NT2/D1 (cell line): ENCODE measurements at regions not wholly inside any gene's neighbourhood (a gene's known extent, or its start where the extent isn't known, plus 50 kb on each side); places are given as distances from the start of the nearest gene placed in this dataset.

Experiments
- SUZ12 ChIP-seq: IDR thresholded peaks from 2 replicates; pipeline ENCODE4 v1.6.1; 2011; ENCODE audit not compliant: insufficient read length, insufficient read depth; ENCODE audit errors: extremely low read depth
- YY1 ChIP-seq: IDR thresholded peaks from 2 replicates; pipeline ENCODE4 v1.6.1; 2011; ENCODE audit not compliant: insufficient read length, insufficient read depth

DNA sequence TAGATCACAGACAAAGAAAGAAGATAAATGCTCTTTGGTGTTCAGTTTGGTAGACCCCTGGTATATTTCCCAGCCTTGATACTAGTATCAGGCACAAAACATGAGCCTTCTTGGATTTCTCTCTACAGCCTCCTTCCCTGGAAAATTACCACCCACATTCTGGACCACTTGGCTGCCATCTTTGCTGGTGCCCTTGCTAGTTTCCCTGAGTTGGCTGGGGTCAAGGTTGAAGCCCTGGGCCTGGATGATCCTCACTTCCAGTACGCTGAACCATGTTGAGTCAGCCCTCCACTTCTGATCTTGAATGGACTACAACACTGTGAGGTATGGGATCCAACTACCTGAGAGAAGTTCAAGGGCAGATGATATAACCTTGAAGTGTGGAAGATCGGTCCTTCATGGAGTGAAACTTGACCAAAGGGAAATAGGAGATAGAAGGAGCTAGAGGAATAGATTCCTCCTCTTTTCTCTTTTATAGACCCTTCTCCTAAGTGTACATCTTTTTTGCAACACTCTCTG is 501.4 kb downstream of the TMEM114 start:
- TF ChIP-seq YY1 (no peak), SUZ12 (no peak)
